ENCODE measurements at regions not wholly inside any gene's neighbourhood (a gene's known extent, or its start where the extent isn't known, plus 50 kb on each side); places are given as distances from the start of the nearest gene placed in this dataset.

DNA sequence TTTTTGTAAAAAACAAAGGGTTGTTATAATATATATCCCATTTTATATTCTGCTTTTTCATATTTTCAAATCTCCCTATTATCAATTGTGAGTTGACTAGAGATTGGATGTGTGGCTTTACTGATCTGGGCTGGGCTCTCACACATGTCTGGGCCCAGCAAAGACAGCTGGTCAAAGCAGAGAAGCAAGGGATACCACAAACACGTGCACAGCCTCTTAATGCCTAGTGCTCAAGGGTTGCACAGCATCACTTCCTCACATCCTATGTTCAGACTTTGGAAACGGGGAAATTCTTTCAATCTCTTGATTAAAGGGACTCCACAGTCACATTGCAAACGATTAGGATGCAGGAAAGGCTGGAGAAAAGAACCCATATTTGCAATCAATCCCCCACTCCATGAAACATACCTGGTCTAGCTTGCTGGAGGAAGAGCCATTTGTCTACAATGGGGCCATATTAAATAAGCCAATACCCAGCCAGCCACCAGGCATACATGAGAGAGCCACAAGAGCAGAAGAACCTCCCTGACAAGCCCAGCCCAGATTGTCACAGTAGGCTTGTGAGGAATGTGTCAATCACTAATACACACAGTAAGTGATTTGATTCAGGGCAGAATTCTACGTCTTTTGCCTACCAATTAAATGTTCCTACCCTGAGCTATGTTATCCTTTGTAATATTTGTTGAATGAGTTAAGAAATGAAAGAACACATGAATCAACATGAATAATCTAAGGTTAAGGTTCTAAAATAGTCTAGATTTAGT, 431.2 kb downstream of the TNS3 start:
- Histone ChIP-seq H3K79me2 (ENCODE audit: control insufficient read depth, insufficient read depth, low read length) (no peaks in the 10 kb centered on the region), H4K20me1 (ENCODE audit: control insufficient read depth, insufficient read depth) (no peaks in the 10 kb centered on the region), H3K4me3 (no peak overlapping the region), H3K36me3 (ENCODE audit: control insufficient read depth in 2 of 2, insufficient read depth in 2 of 2, low read length in 1 of 2) (no peaks in the 10 kb centered on the region), H2AFZ (ENCODE audit: control insufficient read depth, low read depth, low read length) (no peak overlapping the region), H3K27me3 (replicated peaks in 1 of 2; ENCODE audit: control insufficient read depth in 2 of 2, insufficient read depth in 2 of 2, low read length in 1 of 2) (no peaks in the 10 kb centered on the region; a peak in 1 of 4 replicates), H3K27ac (ENCODE audit: control insufficient read depth, insufficient read depth) (no peak overlapping the region), H3K4me2 (ENCODE audit: control insufficient read depth, insufficient read depth) (no peak overlapping the region), H3K9ac (ENCODE audit: control insufficient read depth, insufficient read depth, low read length) (no peak overlapping the region), H3K4me1 (ENCODE audit: control insufficient read depth, insufficient read depth, low read length) (no peaks in the 10 kb centered on the region), H3K9me3 (replicated peaks; ENCODE audit: control insufficient read depth, insufficient read depth, low read length) (no peaks in the 10 kb centered on the region)
- FAIRE-seq, result no peak
- no peak for ATAC-seq
- intact Hi-C loops (cut with micrococcal nuclease; ENCODE audit: unreplicated experiment) (no loop called here), in situ Hi-C loops (cut with MboI) (no loop called here)
- no TSS peak for BruUV-seq (replicated peaks)
- POLR2A ChIA-PET, result no interaction called here
- DNase-seq (ENCODE audit: low read depth, low spot score), result no peak
- no peak for TF ChIP-seq DPF2 (IDR thresholded peaks at IDR 0.05)
- no peak for TF ChIP-seq CBX3 (IDR thresholded peaks at IDR 0.05; ENCODE audit: borderline replicate concordance, low read depth)
- WGBS (ENCODE audit: insufficient coverage, insufficient replicate concordance, low lambda C conversion rate, missing lambda C conversion rate), result 0% methylated on average over 4 of the region's 4 CpGs
- SMC1A ChIA-PET (ENCODE audit: uncharacterized antibody, unreplicated experiment), result interaction anchor here (0.8 kb wide), 1 partner anchor 26 kb away, joined by 3 read pairs; no protein-coding TSS in a partner anchor
- CTCF ChIA-PET, result interaction anchor here (1.0 kb wide), 1 partner anchor 19 kb away, joined by 4 read pairs; no protein-coding TSS in a partner anchor
- RAD21 ChIA-PET (ENCODE audit: unreplicated experiment), result no interaction called here

DNA sequence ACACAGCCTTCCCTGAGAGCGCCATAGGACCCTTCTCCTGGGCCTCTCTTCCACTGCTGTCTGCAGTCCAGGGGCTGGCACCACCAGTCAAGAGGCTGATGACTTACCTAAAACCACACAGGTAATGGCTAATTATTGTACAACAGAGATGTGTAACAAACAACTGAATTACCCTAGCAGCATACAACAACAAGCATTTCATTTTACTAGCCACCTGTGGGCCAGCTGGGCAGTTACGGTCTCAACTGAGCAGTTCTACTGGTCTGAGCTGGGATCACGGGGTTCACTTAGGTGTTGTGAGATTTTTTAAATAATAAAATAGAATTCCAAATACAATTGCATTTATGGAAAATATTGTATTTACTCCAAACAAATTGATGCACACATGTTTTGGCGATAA, 431.9 kb downstream of the TNS3 start:
- Histone ChIP-seq H3K4me1 (ENCODE audit: control insufficient read depth, insufficient read depth, low read length) (no peaks in the 10 kb centered on the region), H3K36me3 (ENCODE audit: control insufficient read depth in 2 of 2, insufficient read depth in 2 of 2, low read length in 1 of 2) (no peaks in the 10 kb centered on the region), H3K79me2 (ENCODE audit: control insufficient read depth, insufficient read depth, low read length) (no peaks in the 10 kb centered on the region), H3K9me3 (replicated peaks; ENCODE audit: control insufficient read depth, insufficient read depth, low read length) (no peaks in the 10 kb centered on the region), H3K4me2 (ENCODE audit: control insufficient read depth, insufficient read depth) (no peak overlapping the region), H3K27me3 (replicated peaks in 1 of 2; ENCODE audit: control insufficient read depth in 2 of 2, insufficient read depth in 2 of 2, low read length in 1 of 2) (no peaks in the 10 kb centered on the region; a peak in 1 of 4 replicates), H3K27ac (ENCODE audit: control insufficient read depth, insufficient read depth) (no peak overlapping the region), H3K4me3 (no peak overlapping the region), H3K9ac (ENCODE audit: control insufficient read depth, insufficient read depth, low read length) (no peak overlapping the region), H4K20me1 (ENCODE audit: control insufficient read depth, insufficient read depth) (no peaks in the 10 kb centered on the region), H2AFZ (ENCODE audit: control insufficient read depth, low read depth, low read length) (no peak overlapping the region)
- RAD21 ChIA-PET (ENCODE audit: unreplicated experiment), result no interaction called here
- ATAC-seq (no peak), DNase-seq (ENCODE audit: low read depth, low spot score) (no peak), FAIRE-seq (no peak)
- WGBS (ENCODE audit: insufficient coverage, insufficient replicate concordance, low lambda C conversion rate, missing lambda C conversion rate), result 22% methylated on average over 4 of the region's 4 CpGs
- in situ Hi-C loops (cut with MboI) (no loop called here), intact Hi-C loops (cut with micrococcal nuclease; ENCODE audit: unreplicated experiment) (no loop called here)
- SMC1A ChIA-PET (ENCODE audit: uncharacterized antibody, unreplicated experiment), result no interaction called here
- POLR2A ChIA-PET, result no interaction called here
- CTCF ChIA-PET, result no interaction called here
- no TSS peak for BruUV-seq (replicated peaks)
- TF ChIP-seq TAF1 (IDR thresholded peaks at IDR 0.05; ENCODE audit: borderline replicate concordance, low read depth, low read length), result no peak
- TF ChIP-seq TBL1XR1 (IDR thresholded peaks at IDR 0.05; ENCODE audit: low read depth, low read length), result no peak
- TF ChIP-seq HDAC6 (IDR thresholded peaks at IDR 0.05; ENCODE audit: unreplicated experiment), result no peak
- no peak for TF ChIP-seq ETV6 (conservative IDR thresholded peaks at IDR 0.05 in 1 of 2, IDR thresholded peaks at IDR 0.05 in 1 of 2; ENCODE audit: borderline replicate concordance in 1 of 2, low read depth in 1 of 2)
- no peak for TF ChIP-seq HSF1 (IDR thresholded peaks at IDR 0.05; ENCODE audit: low read depth, low read length)
- TF ChIP-seq PRDM15 (CRISPR knock-in tag; IDR thresholded peaks at IDR 0.05), result no peak
- no peak for TF ChIP-seq RAD51 (IDR thresholded peaks at IDR 0.05)
- no peak for TF ChIP-seq JUND (IDR thresholded peaks at IDR 0.05; ENCODE audit: low read depth, low read length)
